IMR-90 (cell line): ENCODE measurements at regions not wholly inside any gene's neighbourhood (a gene's known extent, or its start where the extent isn't known, plus 50 kb on each side); places are given as distances from the start of the nearest gene placed in this dataset.
A peak's percentile ranks its signal among the peaks of the same experiment; 100 is the strongest.
"Not testable (repeated sequence)": the region's sequence is repeated elsewhere in the genome, so short reads cannot be mapped to it uniquely, and the experiment has no call there.

Experiments
- ATAC-seq: fragments of 200-7000 bp; cut with Tn5 transposase; 2 replicates; pipeline ENCODE4 v1.9.1; 2020; ENCODE audit warnings: low read depth, mild to moderate bottlenecking, moderate library complexity
- BruUV-seq: library from RNA; stranded (reverse); fragments of 400-500 nt; replicated peaks from 2 replicates; lab custom pipeline; 2021; lab: Mats Ljungman, UMichigan
- CTCF ChIA-PET: fragments of 300-600 bp; formaldehyde crosslinking; extraction: SDS; loops from one replicate; lab custom pipeline; 2021; ENCODE audit warnings: antibody characterized with exemption; lab: Yijun Ruan, JAX
- POLR2A ChIA-PET: fragments of 300-600 bp; sonication (Branson Sonifier 250); formaldehyde crosslinking; loops from one replicate; lab custom pipeline; 2022; ENCODE audit warnings: antibody characterized with exemption; ENCODE audit not compliant: unreplicated experiment; lab: Charles Lee
- DNase-seq: peaks from one replicate; pipeline ENCODE4 v3.0.0; 2013
- H2AFZ ChIP-seq: replicated peaks from 2 replicates; pipeline ENCODE3; 2013; ENCODE audit warnings: low read length, mild to moderate bottlenecking; ENCODE audit not compliant: poor library complexity
- H2AK5ac ChIP-seq: 2 replicates; pipeline ENCODE4 v1.6.1; 2013; ENCODE audit warnings: low read depth, low read length, inconsistent platforms
- H2AK9ac ChIP-seq: replicated peaks from 2 replicates; pipeline ENCODE3; 2013; ENCODE audit warnings: mild to moderate bottlenecking, low read depth, low read length, moderate library complexity; ENCODE audit not compliant: poor library complexity
- H2BK120ac ChIP-seq: 2 replicates; pipeline ENCODE4 v1.6.1; 2013; ENCODE audit warnings: low read depth, low read length, inconsistent platforms
- H2BK15ac ChIP-seq: 3 replicates; pipeline ENCODE4 v1.6.1; 2013; ENCODE audit warnings: low read depth, low read length, inconsistent platforms
- H2BK20ac ChIP-seq: 2 replicates; pipeline ENCODE4 v1.6.1; 2013; ENCODE audit warnings: low read depth, mild to moderate bottlenecking, inconsistent platforms, low read length, moderate library complexity
- H2BK5ac ChIP-seq: 2 replicates; pipeline ENCODE4 v1.6.1; 2013; ENCODE audit warnings: mild to moderate bottlenecking, low read depth, low read length, inconsistent platforms; ENCODE audit not compliant: poor library complexity, severe bottlenecking
- H3K14ac ChIP-seq: replicated peaks from 2 replicates; pipeline ENCODE4 v1.6.1; 2013; ENCODE audit warnings: low read depth, low read length, inconsistent platforms
- H3K18ac ChIP-seq: 2 replicates; pipeline ENCODE4 v1.6.1; 2013; ENCODE audit warnings: low read depth, low read length, control low read depth
- H3K23ac ChIP-seq: 2 replicates; pipeline ENCODE4 v1.6.1; 2013; ENCODE audit warnings: low read depth, low read length, inconsistent platforms
- H3K27ac ChIP-seq: 2 replicates; pipeline ENCODE4 v1.5.1; 2013; ENCODE audit warnings: mild to moderate bottlenecking, control low read depth, low read length; ENCODE audit not compliant: insufficient read depth
- H3K27me3 ChIP-seq: 2 replicates; pipeline ENCODE4 v1.6.1; 2013; ENCODE audit warnings: low read length; ENCODE audit not compliant: control insufficient read depth, insufficient read depth
- H3K36me3 ChIP-seq: 2 replicates; pipeline ENCODE4 v1.6.1; 2013; ENCODE audit warnings: low read length, mixed read lengths; ENCODE audit not compliant: control insufficient read depth, insufficient read depth
- H3K4ac ChIP-seq: 2 replicates; pipeline ENCODE4 v1.6.1; 2013; ENCODE audit warnings: low read depth, low read length, inconsistent platforms
- H3K4me1 ChIP-seq: 2 replicates; pipeline ENCODE4 v1.6.1; 2013; ENCODE audit warnings: low read length, mixed read lengths; ENCODE audit not compliant: control insufficient read depth, insufficient read depth
- H3K4me2 ChIP-seq: 2 replicates; pipeline ENCODE4 v1.6.1; 2013; ENCODE audit warnings: low read depth, mild to moderate bottlenecking, control low read depth, low read length, moderate library complexity
- H3K4me3 ChIP-seq: 2 replicates; pipeline ENCODE4 v1.5.1; 2013; ENCODE audit warnings: low read depth, mild to moderate bottlenecking, control low read depth, low read length, moderate library complexity; ENCODE audit not compliant: insufficient read depth
- H3K56ac ChIP-seq: 2 replicates; pipeline ENCODE4 v1.6.1; 2013; ENCODE audit warnings: low read length, inconsistent platforms; ENCODE audit not compliant: insufficient read depth; ENCODE audit errors: extremely low read depth
- H3K79me1 ChIP-seq, 2 experiments: 2 replicates each; pipeline ENCODE4 v1.6.1; 2013; ENCODE audit warnings: low read length in 2 of 2, inconsistent platforms in 1 of 2, low read depth in 1 of 2
- H3K9ac ChIP-seq: 2 replicates; pipeline ENCODE4 v1.6.1; 2013; ENCODE audit warnings: low read depth, low read length, control low read depth
- H3K9me1 ChIP-seq: 2 replicates; pipeline ENCODE4 v1.6.1; 2013; ENCODE audit warnings: low read length, inconsistent platforms; ENCODE audit not compliant: insufficient read depth
- H3K9me3 ChIP-seq: 2 replicates; pipeline ENCODE4 v1.6.1; 2013; ENCODE audit warnings: low read length; ENCODE audit not compliant: control insufficient read depth, insufficient read depth
- H4K20me1 ChIP-seq: 2 replicates; pipeline ENCODE4 v1.6.1; 2013; ENCODE audit warnings: low read length, inconsistent platforms; ENCODE audit not compliant: insufficient read depth
- H4K5ac ChIP-seq: 2 replicates; pipeline ENCODE4 v1.6.1; 2013; ENCODE audit warnings: mild to moderate bottlenecking, low read depth, low read length, control low read depth
- H4K8ac ChIP-seq, 2 experiments: 2 replicates each; pipeline ENCODE4 v1.6.1; 2013; ENCODE audit warnings: low read depth in 2 of 2, low read length in 2 of 2, control low read depth in 1 of 2, inconsistent platforms in 1 of 2
- H4K91ac ChIP-seq: 2 replicates; pipeline ENCODE4 v1.6.1; 2013; ENCODE audit warnings: low read depth, low read length, inconsistent platforms; ENCODE audit not compliant: insufficient read depth
- MAFK ChIP-seq: IDR thresholded peaks from 2 replicates; pipeline ENCODE4 v1.6.1; 2012; ENCODE audit warnings: low read depth, low read length, improper control_type of control experiment
- WGBS, 2 experiments: methylation state at CpG; one replicate each; pipeline versions ENCODE4 v1.1.5 to v1.1.7; 2013; ENCODE audit warnings: missing lambda C conversion rate in 2 of 2; ENCODE audit not compliant: insufficient read length in 1 of 2; ENCODE audit errors: extremely low coverage in 2 of 2; 5-methylcytosine and 5-hydroxymethylcytosine counted together
- dilution Hi-C: fragments of 300-500 bp; cut with HindIII; formaldehyde crosslinking; loops from one replicate; pipeline ENCODE4 v1.14.3; 2018; ENCODE audit warnings: low sequenced_read_pairs; ENCODE audit not compliant: unreplicated experiment
- in situ Hi-C: fragments of 300-500 bp; cut with MboI; formaldehyde crosslinking; loops from 3 replicates; pipeline ENCODE4 v1.14.3; 2019; ENCODE audit warnings: low sequenced_read_pairs, inconsistent platforms, mixed read lengths
- intact Hi-C: fragments of 100-400 bp; cut with micrococcal nuclease; formaldehyde crosslinking; loops from 2 replicates; pipeline ENCODE4 v1.10.0; 2022

DNA sequence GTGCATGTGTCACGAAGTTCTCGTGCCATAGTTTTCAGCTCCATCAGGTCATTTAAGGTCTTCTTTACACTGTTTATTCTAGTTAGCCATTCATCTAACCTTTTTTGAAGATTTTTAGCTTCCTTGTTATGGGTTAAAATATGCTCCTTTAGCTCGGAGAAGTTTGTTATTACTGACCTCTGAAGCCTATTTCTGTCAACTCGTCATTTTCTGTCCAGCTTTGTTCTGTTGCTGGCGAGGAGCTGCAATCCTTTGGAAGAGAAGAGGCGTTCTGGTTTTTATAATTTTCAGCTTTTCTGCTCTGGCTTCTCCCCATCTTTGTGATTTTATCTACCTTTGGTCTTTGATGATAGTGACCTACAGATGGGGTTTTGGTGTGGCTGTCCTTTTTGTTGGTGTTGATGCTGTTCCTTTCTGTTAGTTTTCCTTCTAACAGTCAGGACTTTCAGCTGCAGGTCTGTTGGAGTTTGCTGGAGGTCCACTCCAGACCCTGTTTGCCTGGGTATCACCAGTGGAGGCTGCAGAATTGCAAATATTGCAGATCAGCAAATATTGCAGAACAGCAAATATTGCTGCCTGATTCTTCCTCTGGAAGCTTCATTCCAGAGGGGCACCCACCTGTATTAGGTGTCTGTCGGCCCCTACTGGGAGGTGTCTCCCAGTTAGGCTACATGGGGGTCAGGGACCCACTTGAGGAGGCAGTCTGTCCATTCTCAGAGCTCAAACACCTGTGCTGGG lies 157.7 kb upstream of the ITGA6 start:
- H3K27me3 ChIP-seq, H3K27ac ChIP-seq, H3K56ac ChIP-seq, H3K4me2 ChIP-seq, H2AFZ ChIP-seq, H4K8ac ChIP-seq, H4K91ac ChIP-seq, H3K23ac ChIP-seq, H2BK20ac ChIP-seq, H3K4ac ChIP-seq, H2AK9ac ChIP-seq, H4K20me1 ChIP-seq, H3K9me1 ChIP-seq, CTCF ChIA-PET, H3K9ac ChIP-seq, H3K14ac ChIP-seq, H2BK15ac ChIP-seq, ATAC-seq, H2BK5ac ChIP-seq, H4K5ac ChIP-seq, H3K4me3 ChIP-seq, H2BK120ac ChIP-seq, H3K18ac ChIP-seq, intact Hi-C loops, H3K4me1 ChIP-seq, in situ Hi-C loops, DNase-seq, BruUV-seq, dilution Hi-C loops, H2AK5ac ChIP-seq, H3K79me1 ChIP-seq, POLR2A ChIA-PET, H3K36me3 ChIP-seq, H3K9me3 ChIP-seq: not testable (repeated sequence)
- 83% methylated on average over 2 of the region's 7 CpGs; no CpG with 5 or more reads in 1 of the 2 experiments for WGBS, 2 experiments
- peak; percentile 77 for TF ChIP-seq MAFK
